Left lobe of liver (tissue), 2 donors: ENCODE measurements at regions not wholly inside any gene's neighbourhood (a gene's known extent, or its start where the extent isn't known, plus 50 kb on each side); places are given as distances from the start of the nearest gene placed in this dataset.

Source experiments
- ATAC-seq: fragments of 200-7000 bp; cut with Tn5 transposase; one replicate; pipeline ENCODE4 v1.9.1; 2020; ENCODE audit warnings: mild to moderate bottlenecking, moderate library complexity
- DNase-seq: peaks from one replicate; pipeline ENCODE4 v3.0.0-alpha.2; 2020; ENCODE audit warnings: low spot score
- donor health status: DM: no; HTN: no; CAD: no; lungs with moderate emphysema.
- donor health status: DM: no; HTN: yes; CAD: no.

GRCh38 chr6:166052837-166053236 is 114.8 kb downstream of the TBXT start:
- DNase-seq (no peak), ATAC-seq (no peak)

- DNase-seq: no peak
- ATAC-seq: no peak
These were observed 117.1 kb downstream of the TBXT start for GRCh38 chr6:166050559-166050958.

GRCh38 chr6:166046982-166047381 is 120.7 kb downstream of the TBXT start:
- ATAC-seq (no peak), DNase-seq (no peak)

GRCh38 chr6:166046226-166046625 is 121.4 kb downstream of the TBXT start:
- ATAC-seq (no peak), DNase-seq (no peak)

GRCh38 chr6:166045860-166046200 is 121.8 kb downstream of the TBXT start:
- DNase-seq (no peak), ATAC-seq (no peak)

- DNase-seq: no peak
- no peak for ATAC-seq
These were observed 122.3 kb downstream of the TBXT start for GRCh38 chr6:166045173-166045859.

- DNase-seq (no peak), ATAC-seq (no peak)
These were observed 126.4 kb downstream of the TBXT start for GRCh38 chr6:166041277-166041676.

- DNase-seq: no peak
- no peak for ATAC-seq
These were observed 127.4 kb downstream of the TBXT start for GRCh38 chr6:166040292-166040691.

GRCh38 chr6:166036316-166037095 is 131.1 kb downstream of the TBXT start:
- no peak for ATAC-seq

GRCh38 chr6:166032366-166033200 is 135.1 kb downstream of the TBXT start:
- ATAC-seq (peak; percentile 73), DNase-seq (no peak)

More at GRCh38 chr6:166036316-166037095, 131.1 kb downstream of the TBXT start:
- DNase-seq: no peak

GRCh38 chr6:166031275-166031674 is 136.4 kb downstream of the TBXT start:
- no peak for ATAC-seq

GRCh38 chr6:166029506-166029905 is 138.1 kb downstream of the TBXT start:
- no peak for DNase-seq

More at GRCh38 chr6:166031275-166031674, 136.4 kb downstream of the TBXT start:
- no peak for DNase-seq

GRCh38 chr6:166027761-166028160 is 139.9 kb downstream of the TBXT start:
- ATAC-seq (no peak), DNase-seq (no peak)

More at GRCh38 chr6:166029506-166029905, 138.1 kb downstream of the TBXT start:
- no peak for ATAC-seq

- DNase-seq (no peak), ATAC-seq (no peak)
These were observed 141.0 kb downstream of the TBXT start for GRCh38 chr6:166026586-166027126.

- ATAC-seq: no peak
- no peak for DNase-seq
These were observed 142.3 kb downstream of the TBXT start for GRCh38 chr6:166025149-166025898.

GRCh38 chr6:166024252-166024651 is 143.4 kb downstream of the TBXT start:
- DNase-seq (no peak), ATAC-seq (no peak)

GRCh38 chr6:166023273-166023989 is 144.2 kb downstream of the TBXT start:
- no peak for DNase-seq
- no peak for ATAC-seq

GRCh38 chr6:166021429-166021828 is 146.2 kb downstream of the TBXT start:
- DNase-seq: no peak
- no peak for ATAC-seq

GRCh38 chr6:166019214-166019613 is 148.4 kb downstream of the TBXT start:
- ATAC-seq (no peak), DNase-seq (no peak)
